Transverse colon (tissue), 4 donors: ENCODE measurements at regions not wholly inside any gene's neighbourhood (a gene's known extent, or its start where the extent isn't known, plus 50 kb on each side); places are given as distances from the start of the nearest gene placed in this dataset.
"Not testable (repeated sequence)": the region's sequence is repeated elsewhere in the genome, so short reads cannot be mapped to it uniquely, and the experiment has no call there.

Experiments
- CTCF ChIP-seq, 5 experiments: fragments of 200-600 bp in 3 of 5; fragments of 450-650 bp in 2 of 5; sonication (generic) in 3 of 5; IDR thresholded peaks; 1 replicate in 2 of 5; 2 replicates in 3 of 5; pipeline ENCODE4 v1.5.1; 2016 to 2017; ENCODE audit warnings: antibody characterized with exemption in 5 of 5, inconsistent platforms in 3 of 5, mild to moderate bottlenecking in 2 of 5, moderate library complexity in 1 of 5
- POLR2A ChIP-seq: fragments of 450-650 bp; IDR thresholded peaks from one replicate; pipeline ENCODE4 v1.6.1; 2016; ENCODE audit warnings: antibody characterized with exemption, mild to moderate bottlenecking, moderate library complexity
- POLR2AphosphoS5 ChIP-seq, 3 donors: sonication (generic); formaldehyde crosslinking; IDR thresholded peaks; one replicate each; pipeline ENCODE4 v1.6.1; 2016; ENCODE audit warnings: antibody characterized with exemption in 3 of 3

- not testable (repeated sequence) for TF ChIP-seq CTCF (IDR thresholded peaks at IDR 0.05); POLR2A; POLR2AphosphoS5 (IDR thresholded peaks at IDR 0.05)
These were observed 1665.5 kb downstream of the BRINP3 start for GRCh38 chr1:188812153-188812552.
